Erythroblast (primary cell): ENCODE measurements at regions not wholly inside any gene's neighbourhood (a gene's known extent, or its start where the extent isn't known, plus 50 kb on each side); places are given as distances from the start of the nearest gene placed in this dataset.

Source experiments
- GATA1 ChIP-seq: IDR thresholded peaks from 2 replicates; pipeline ENCODE4 v1.6.1; 2011; ENCODE audit warnings: low read depth, mild to moderate bottlenecking, control low read depth, low read length, moderate library complexity
- POLR2A ChIP-seq: IDR thresholded peaks from 2 replicates; pipeline ENCODE4 v1.6.1; 2011; ENCODE audit warnings: mild to moderate bottlenecking, low read length

- no peak for TF ChIP-seq POLR2A
- TF ChIP-seq GATA1 = no peak
These were observed 57.0 kb upstream of the ACYP2 start for GRCh38 chr2:54058449-54058848.
